Small intestine (tissue), 7 donors: ENCODE measurements at regions not wholly inside any gene's neighbourhood (a gene's known extent, or its start where the extent isn't known, plus 50 kb on each side); places are given as distances from the start of the nearest gene placed in this dataset.

Experiments used
- DNase-seq, 2 donors: peaks; one replicate each; pipeline versions ENCODE4 v3.0.0 to v3.0.0-alpha.2; 2013
- FAIRE-seq: peaks from 2 replicates; lab custom pipeline; 2012; peaks lifted over from hg19 to GRCh38; lab: Jason Lieb, UNC
- H3K27ac ChIP-seq, 3 donors: one replicate each; pipeline ENCODE4 v1.5.1; 2013; ENCODE audit warnings: low read length in 2 of 3, mild to moderate bottlenecking in 2 of 3, control low read depth in 1 of 3, inconsistent platforms in 1 of 3, low read depth in 1 of 3, moderate library complexity in 1 of 3
- H3K27me3 ChIP-seq, 3 donors: one replicate each; pipeline ENCODE4 v1.6.1; 2013; ENCODE audit warnings: low read length in 3 of 3, inconsistent platforms in 1 of 3; ENCODE audit not compliant: control insufficient read depth in 3 of 3, insufficient read depth in 3 of 3
- H3K36me3 ChIP-seq, 3 donors: one replicate each; pipeline ENCODE4 v1.6.1; 2013; ENCODE audit warnings: low read length in 3 of 3, inconsistent platforms in 1 of 3, low read depth in 1 of 3, mild to moderate bottlenecking in 1 of 3, moderate library complexity in 1 of 3; ENCODE audit not compliant: control insufficient read depth in 3 of 3, insufficient read depth in 2 of 3
- H3K4me1 ChIP-seq, 3 donors: one replicate each; pipeline ENCODE4 v1.6.1; 2013; ENCODE audit warnings: low read length in 2 of 3, inconsistent platforms in 1 of 3, low read depth in 1 of 3, mild to moderate bottlenecking in 1 of 3, moderate library complexity in 1 of 3; ENCODE audit not compliant: control insufficient read depth in 3 of 3, insufficient read depth in 2 of 3
- H3K4me3 ChIP-seq, 3 donors: one replicate each; pipeline ENCODE4 v1.5.1; 2013; ENCODE audit warnings: low read length in 3 of 3, control low read depth in 1 of 3, inconsistent platforms in 1 of 3, low read depth in 1 of 3, mild to moderate bottlenecking in 1 of 3, moderate library complexity in 1 of 3
- H3K9me3 ChIP-seq, 2 donors: one replicate each; pipeline ENCODE4 v1.6.1; 2013; ENCODE audit warnings: low read depth in 1 of 2, low read length in 1 of 2; ENCODE audit not compliant: control insufficient read depth in 2 of 2, insufficient read depth in 1 of 2
- WGBS, 3 donors: extraction: QIAGEN DNeasy Blood & Tissue Kit; methylation state at CpG; one replicate each; pipeline ENCODE4 v1.1.7; 2013; 5-methylcytosine and 5-hydroxymethylcytosine counted together
- donor health status: healthy with polysubstance abuse.
- donor health status: control.
- donor health status: control.
- donor health status: Bipolar disorder and iron deficiency.
- donor health status: healthy.

DNA sequence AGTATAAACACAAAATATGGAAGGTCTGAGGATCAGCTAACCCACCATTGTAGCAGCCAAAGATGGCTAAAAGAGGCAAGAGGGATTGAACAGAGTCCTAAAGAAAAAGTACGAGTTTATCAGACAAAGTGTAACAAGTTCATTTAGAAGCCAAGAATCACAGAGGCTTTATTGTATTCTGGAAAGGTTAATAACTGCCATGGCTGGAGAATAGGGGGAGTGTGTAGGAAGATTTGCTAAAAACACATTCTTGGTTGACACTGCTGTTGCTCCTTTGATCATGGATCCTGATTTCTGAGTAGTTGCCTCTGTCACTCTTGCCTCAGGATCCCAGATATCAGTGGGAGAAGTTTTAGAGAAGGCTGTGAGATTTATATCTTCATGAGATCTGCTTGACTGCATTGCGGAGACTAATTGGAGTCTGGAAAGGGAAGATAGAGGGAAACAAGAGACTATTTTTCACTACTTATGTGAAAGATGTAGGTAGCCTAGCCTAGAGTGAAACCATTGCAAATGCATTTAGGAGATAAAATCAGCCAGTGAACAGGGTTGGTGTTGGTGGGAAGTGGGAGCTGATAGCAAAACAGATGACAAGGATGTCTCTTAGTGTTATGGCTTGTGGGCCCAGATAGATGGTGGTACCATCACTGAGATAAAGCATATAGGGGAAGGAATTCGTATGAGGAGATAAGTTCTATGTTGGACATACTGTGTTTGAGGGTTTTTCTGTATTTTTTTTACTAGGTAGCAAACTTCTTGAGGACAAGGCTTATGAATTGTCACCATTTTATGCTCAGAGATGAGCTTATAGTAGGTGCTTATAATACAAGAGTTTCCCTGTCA, 402.9 kb upstream of the PDE3A start:
- H3K27me3 ChIP-seq: no peaks in the 10 kb centered on the region
- FAIRE-seq: no peak
- H3K27ac ChIP-seq: no peak overlapping the region
- WGBS, 3 donors: 64 to 74% (median 65%) methylated on average over 3 of the region's 3 CpGs
- no peak for DNase-seq
- H3K9me3 ChIP-seq: no peaks in the 10 kb centered on the region
- H3K4me3 ChIP-seq: no peak overlapping the region
- peaks cover 0 to 8% (median 0%) of the 10 kb centered on the region in 3 donors for H3K4me1 ChIP-seq
- no peaks in the 10 kb centered on the region for H3K36me3 ChIP-seq

DNA sequence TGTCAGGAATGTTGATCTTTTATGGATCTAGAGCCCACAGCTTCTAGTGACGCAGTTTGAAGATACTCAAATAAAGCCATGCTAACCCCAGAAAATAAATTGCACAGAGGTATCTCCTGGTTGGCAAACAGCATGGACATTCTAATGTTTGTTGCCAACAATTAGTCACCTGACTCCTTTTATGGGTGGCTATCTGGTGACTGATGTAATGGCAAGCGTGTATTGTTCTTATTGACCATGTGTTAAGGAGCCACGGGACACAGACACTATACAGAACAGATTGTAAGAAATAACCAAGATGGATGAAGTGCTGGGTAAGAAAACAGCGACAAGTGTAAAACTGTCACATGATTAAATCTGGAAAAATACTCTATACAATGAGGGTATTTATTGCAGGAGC, 401.3 kb upstream of the PDE3A start:
- Histone ChIP-seq H3K27me3 (no peaks in the 10 kb centered on the region), H3K4me3 (no peak overlapping the region), H3K4me1 (peaks cover 0 to 18% (median 0%) of the 10 kb centered on the region in 3 donors), H3K36me3 (no peaks in the 10 kb centered on the region), H3K27ac (no peak overlapping the region), H3K9me3 (no peaks in the 10 kb centered on the region)
- DNase-seq (no peak), FAIRE-seq (no peak)
- 61 to 80% (median 68%) methylated on average over 4 of the region's 4 CpGs for WGBS, 3 donors

DNA sequence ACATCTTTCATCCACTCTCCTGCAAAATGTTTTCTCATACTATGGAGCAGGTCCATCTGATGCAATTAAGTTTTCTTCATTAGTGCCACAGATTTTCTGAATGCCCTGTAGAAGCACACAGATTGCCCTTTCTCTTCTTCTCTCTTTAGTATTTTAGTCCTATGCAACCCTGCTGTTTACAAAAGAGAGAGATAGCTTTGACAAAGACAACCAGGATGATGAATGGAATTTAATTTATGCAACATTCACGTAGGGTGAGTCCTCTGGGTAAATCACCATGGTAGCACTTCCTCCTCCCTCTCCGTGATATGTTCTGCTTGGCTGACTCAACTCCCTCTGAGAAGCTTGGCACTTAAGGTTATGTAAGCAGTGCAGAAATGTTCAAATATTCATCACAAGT, 400.9 kb upstream of the PDE3A start:
- Histone ChIP-seq H3K36me3 (no peaks in the 10 kb centered on the region), H3K4me3 (no peak overlapping the region), H3K27ac (no peak overlapping the region), H3K27me3 (no peaks in the 10 kb centered on the region), H3K9me3 (no peaks in the 10 kb centered on the region), H3K4me1 (peaks cover 0 to 22% (median 0%) of the 10 kb centered on the region in 3 donors)
- DNase-seq (no peak), FAIRE-seq (no peak)
- 17 to 60% (median 59%) methylated on average over 2 of the region's 2 CpGs for WGBS, 3 donors

DNA sequence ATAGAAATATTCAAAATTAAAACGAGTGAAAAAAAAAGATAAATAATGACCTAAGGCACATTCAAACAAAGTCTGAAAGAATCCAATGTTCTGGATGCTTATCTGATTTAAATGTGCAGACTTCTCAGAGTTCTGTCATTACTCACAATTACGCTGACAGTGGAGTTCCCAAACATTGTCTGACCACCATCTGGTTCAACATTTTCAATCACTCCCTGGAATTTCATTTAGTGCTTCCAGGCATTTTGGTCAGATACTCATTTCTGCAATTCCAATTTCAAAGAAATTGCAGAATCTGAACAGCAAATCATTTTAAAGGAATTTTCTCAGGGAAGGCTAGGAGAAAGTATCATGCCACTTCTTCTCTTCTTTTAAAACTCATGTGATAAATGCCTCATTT, 398.2 kb upstream of the PDE3A start:
- Histone ChIP-seq H3K27me3 (no peaks in the 10 kb centered on the region), H3K4me1 (peaks cover 0 to 24% (median 0%) of the 10 kb centered on the region in 3 donors), H3K27ac (no peak overlapping the region), H3K4me3 (no peak overlapping the region), H3K36me3 (no peaks in the 10 kb centered on the region), H3K9me3 (no peaks in the 10 kb centered on the region)
- DNase-seq: no peak
- WGBS, 3 donors: 43 to 79% (median 74%) methylated on average over 2 of the region's 2 CpGs
- no peak for FAIRE-seq

DNA sequence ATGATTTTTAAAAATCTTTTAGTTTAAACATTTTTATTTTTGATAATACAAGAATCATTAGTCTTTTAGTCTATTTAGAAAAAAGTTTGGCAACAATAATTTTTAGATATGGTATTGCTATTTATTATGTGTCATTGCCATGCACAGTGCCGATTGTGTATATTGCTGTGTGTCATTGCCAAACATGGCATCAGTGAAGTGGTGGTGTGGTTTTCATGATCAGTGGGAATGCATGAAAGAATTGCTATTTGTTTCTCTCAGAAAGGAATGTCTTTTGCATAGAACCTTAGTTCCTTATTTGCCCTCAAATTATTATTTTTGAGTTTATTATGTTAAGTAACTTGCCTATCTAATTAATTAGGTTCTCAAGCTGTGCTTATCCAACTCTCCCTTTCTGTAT, 397.5 kb upstream of the PDE3A start:
- H3K36me3 ChIP-seq: no peaks in the 10 kb centered on the region
- H3K27me3 ChIP-seq: no peaks in the 10 kb centered on the region
- WGBS, 3 donors: 71 to 88% (median 79%) methylated on average over 1 of the region's 1 CpG
- H3K9me3 ChIP-seq: no peaks in the 10 kb centered on the region
- H3K27ac ChIP-seq: peak overlapping the region in 1 of 3 donors; percentile 78
- no peak overlapping the region for H3K4me3 ChIP-seq
- DNase-seq (no peak), FAIRE-seq (no peak)
- peaks cover 0 to 24% (median 0%) of the 10 kb centered on the region in 3 donors for H3K4me1 ChIP-seq

DNA sequence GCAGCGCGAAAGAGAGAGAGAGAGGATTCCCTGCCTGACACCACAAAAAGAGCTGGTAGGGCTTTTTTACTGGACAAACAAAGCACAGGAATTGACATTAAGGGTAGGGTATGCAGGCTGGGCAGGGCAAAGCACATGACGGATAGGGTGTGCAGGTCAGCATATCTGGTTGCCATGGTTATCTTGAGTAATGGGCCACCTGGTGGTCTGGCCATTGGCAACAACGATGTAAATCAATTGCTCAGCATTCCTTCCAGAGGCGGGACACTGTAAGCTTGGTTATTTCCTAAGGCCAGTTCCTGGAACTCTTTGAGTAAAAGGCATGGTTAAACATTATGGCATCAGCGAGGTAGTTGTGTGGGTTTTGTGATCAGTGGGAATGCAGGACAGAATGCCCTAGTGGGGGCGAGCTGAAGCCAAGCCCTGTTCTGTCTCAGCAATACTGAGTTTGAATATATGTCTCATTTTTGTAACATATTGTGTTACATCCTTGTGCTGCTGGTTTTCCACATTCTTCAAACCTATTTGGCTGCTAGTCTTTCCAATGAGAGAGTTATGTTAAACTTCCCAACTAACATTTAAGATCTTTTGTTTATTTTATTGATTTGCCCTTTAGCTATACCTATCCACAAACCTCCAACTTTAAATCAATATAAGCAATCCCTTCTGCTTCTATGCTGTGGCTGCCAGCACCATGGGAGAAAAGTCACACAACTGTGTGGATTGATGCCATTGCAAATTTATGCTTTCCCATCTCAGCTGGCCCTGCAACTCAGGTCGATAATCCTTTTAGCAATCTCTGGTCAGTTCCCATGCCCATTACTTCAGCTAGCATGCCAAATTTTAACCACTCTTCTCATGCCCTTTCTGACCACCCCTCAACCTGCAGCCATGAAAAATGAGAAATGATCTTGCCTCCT, 396.7 kb upstream of the PDE3A start:
- no peaks in the 10 kb centered on the region for H3K27me3 ChIP-seq
- FAIRE-seq (no peak), DNase-seq (peak; percentile 23 to 87)
- H3K27ac ChIP-seq: peak overlapping the region in 1 of 3 donors; percentile 78
- H3K4me3 ChIP-seq: no peak overlapping the region
- peaks cover 0 to 24% (median 0%) of the 10 kb centered on the region in 3 donors for H3K4me1 ChIP-seq
- no peaks in the 10 kb centered on the region for H3K36me3 ChIP-seq
- no peaks in the 10 kb centered on the region for H3K9me3 ChIP-seq
- 59 to 69% (median 67%) methylated on average over 8 of the region's 8 CpGs for WGBS, 3 donors

DNA sequence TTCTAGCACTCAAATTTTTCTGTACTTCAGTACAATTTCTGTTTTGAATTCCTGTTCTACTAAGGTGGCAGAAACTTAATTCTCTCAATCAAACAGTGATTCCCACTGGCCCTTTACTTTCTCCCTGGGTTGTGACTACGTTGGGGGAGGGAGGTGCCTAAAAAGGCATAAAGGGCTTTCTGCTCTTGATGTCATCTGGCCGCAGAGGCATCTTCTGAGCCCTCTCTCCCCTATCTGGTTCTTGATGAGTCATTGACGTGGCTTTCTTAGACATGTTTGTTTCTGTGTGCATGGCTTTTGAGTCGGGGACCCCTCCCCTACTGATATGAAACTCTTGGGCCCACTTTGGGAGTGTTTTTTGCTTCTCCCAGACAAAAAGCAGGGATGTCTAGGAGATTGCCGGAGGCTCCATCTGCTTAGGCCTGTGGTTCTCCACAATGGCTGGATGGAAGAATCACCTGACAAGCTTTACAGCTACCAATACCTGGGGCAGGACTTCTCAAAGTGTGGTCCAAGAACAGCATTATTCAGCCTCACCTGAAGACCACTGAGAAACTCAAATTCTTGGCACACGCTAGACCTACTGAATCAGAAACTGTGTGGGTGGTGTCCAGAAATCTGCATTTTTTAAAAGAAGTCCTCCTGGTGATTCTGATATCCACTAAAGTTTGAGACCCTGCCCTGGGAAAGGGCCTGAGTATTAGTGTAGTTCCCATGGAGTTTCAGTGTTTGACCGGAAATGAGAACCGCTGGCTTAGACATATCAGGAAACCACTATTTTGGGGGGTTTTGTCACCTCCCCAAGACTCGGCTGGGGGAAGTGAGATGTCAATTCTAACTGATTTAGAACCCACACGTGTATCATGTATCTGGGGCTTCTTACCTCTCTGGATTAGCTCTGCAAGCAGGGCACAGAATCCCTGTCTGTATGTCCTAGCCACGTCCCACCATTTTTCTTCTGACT, 395.7 kb upstream of the PDE3A start:
- DNase-seq (no peak), FAIRE-seq (no peak)
- 76 to 88% (median 76%) methylated on average over 11 of the region's 11 CpGs for WGBS, 3 donors
- H3K9me3 ChIP-seq: no peaks in the 10 kb centered on the region
- peaks cover 0 to 24% (median 0%) of the 10 kb centered on the region in 3 donors for H3K4me1 ChIP-seq
- no peak overlapping the region for H3K4me3 ChIP-seq
- no peaks in the 10 kb centered on the region for H3K36me3 ChIP-seq
- H3K27ac ChIP-seq: peak overlapping the region in 1 of 3 donors; percentile 78
- H3K27me3 ChIP-seq: no peaks in the 10 kb centered on the region
